NCI-H2196 (cell line): ENCODE measurements at regions not wholly inside any gene's neighbourhood (a gene's known extent, or its start where the extent isn't known, plus 50 kb on each side); places are given as distances from the start of the nearest gene placed in this dataset.

ENCODE experiments used
- DNase-seq: peaks from one replicate; lab custom pipeline; 2025; ENCODE audit not compliant: unreplicated experiment; lab: John Stamatoyannopoulos, UW

DNA sequence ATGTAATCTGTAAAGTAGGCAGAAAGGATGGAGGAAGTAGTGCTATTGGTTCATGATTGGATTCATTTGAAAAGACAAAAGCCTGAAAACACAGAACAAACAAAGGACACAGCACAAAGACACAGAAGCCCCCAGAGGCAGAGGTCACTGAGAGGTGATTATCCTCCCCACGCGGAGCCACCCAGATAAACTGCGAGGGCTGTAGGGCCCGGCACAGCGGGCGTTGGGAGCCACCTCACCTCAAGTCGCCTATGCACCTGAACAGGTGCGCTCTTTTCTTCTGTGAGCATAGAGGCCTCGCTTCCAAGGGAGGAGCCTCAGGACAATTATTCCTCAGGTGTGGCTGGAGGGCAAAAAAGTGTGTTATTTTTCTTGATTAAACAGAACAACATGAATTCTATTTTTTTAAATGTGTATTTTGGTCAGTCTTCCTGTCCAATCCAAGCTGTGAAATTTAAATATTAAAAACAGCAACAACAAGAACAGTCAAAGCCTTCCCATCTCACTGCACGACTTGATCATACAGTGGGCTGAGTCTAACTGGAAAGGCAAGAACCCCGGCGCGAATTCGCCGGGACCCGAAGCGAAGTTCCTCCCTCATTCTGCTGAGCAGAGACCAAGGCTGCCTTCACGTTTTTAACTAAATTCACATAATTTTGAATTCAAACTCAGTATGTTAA, 205.3 kb downstream of the THBS2 start:
- DNase-seq, result no peak

DNA sequence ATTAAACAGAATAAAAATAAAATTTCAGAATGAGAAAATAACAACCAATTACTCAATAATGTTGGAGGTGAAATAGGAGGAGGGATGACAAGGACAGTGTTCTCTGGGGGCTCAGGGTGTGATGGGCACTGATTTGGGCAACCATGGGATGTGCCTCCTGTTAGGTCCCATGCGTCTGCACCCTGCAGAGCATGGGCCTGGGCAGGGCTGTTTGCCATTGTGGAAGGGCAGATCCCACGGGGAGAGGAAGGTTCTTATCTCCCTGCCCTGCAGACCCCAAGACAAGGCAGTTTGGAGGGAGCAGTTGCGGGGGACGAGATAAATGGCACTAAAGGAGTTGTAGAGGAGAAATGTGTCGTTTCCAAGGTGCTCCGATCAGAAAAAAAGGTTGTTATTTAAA, 206.3 kb downstream of the THBS2 start:
- DNase-seq, result no peak

DNA sequence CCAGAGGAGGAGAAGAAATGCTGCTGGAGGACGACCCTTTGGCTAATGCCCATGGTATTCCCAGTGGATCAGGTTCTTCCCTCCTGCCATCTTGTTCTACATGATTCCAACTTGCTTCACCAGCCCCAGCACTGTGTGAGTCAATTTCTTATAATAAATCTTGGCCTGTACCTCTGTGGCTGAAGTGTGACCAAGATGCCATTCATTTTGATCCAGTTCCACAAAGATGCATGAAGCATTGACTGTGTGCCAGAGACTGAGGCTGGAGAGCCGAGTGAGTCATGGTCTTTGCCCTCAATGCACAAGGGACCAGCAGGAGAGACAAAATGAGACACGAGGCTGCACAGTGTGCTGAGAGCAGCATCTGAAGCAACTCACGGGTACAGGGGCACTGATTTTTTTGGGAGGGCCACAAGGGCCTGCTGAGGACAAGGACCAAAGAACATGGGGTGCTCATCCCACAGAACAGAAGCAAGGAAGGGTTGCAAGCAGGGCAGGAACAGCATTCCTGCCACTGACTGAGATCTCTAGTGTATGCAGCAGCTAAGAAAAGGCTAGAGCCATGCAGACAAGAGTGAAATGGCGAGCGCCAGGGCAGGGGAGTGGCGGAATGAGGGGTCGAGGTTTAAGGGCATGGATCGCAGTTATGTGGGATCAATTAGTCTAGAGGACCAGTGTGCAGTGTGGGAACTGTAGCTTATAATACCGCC, 207.0 kb downstream of the THBS2 start:
- no peak for DNase-seq

GRCh38 chr6:169046021-169046420, 207.6 kb downstream of the THBS2 start:
- no peak for DNase-seq

GRCh38 chr6:169045486-169045885, 208.2 kb downstream of the THBS2 start:
- peak; percentile 68 for DNase-seq

GRCh38 chr6:169044381-169045230, 209.0 kb downstream of the THBS2 start:
- DNase-seq, result no peak

DNA sequence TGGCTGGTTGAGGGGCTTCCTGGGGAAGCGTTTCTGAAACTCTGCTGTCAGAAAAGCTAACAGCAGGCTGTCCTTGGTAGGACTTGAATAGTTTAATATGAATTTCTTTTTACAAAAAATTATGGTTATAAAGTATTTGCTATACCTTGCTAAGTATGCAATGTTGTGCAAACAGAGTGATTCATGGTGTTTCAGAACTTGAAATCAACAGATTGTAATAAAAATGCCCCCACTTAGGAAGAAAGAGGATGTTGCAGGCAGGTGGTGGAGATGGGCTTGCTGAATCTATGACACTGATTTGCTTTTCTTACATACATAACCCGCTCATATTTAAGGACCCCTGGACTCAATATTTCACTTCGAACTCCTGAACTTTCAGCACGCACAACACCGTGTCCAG, 211.6 kb downstream of the THBS2 start:
- DNase-seq, result no peak

- no peak for DNase-seq
Measured at GRCh38 chr6:169041078-169041477, 212.6 kb downstream of the THBS2 start.

DNA sequence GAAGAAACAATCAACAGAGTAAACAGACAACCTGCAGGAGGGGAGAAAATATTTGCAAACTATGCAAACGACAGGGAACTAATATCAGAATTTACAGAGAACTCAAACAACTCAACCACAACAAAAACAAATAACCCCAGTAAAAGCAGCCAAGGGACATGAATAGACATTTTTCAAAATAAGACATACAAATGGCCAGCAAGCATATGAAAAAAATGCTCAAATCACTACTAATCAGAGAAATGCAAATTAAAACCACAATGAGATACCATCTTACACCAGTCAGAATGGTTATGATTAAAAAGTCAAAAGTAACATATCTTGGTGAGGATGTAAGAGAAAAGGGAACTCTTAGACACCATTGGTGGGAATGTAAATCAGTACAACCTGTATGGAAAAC, 215.0 kb downstream of the THBS2 start:
- no peak for DNase-seq

- no peak for DNase-seq
Measured at GRCh38 chr6:169035385-169036240, 218.0 kb downstream of the THBS2 start.

DNA sequence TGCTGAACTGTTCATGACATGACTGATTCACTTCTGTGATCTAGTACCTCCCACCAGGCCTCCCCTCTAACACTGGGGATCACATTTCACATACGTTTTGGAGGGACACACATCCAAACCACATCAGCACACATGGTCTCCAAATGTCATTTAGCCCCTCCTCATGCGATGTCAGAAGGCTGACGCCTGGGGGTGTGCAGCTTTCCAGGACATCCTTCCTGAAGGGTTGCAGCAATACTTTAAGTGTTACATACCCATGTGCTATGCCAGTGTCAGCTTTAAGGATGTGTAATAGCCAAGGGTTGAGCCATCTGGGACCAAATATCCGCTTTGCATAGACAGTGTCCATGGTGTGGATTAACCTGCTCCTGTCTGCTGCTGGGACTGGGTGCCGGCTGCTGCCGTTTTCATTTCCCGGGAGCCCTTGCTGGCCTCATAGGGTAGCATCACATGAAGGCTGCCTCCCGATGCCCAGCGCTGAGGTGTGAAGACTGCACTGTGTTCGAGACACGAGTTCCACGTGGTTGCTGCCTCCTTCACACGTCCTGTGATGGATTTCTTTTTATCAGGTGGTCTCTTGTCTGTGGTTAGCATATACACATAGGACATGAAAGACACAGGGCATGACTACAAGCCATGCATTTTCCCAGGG, 219.0 kb downstream of the THBS2 start:
- no peak for DNase-seq

DNA sequence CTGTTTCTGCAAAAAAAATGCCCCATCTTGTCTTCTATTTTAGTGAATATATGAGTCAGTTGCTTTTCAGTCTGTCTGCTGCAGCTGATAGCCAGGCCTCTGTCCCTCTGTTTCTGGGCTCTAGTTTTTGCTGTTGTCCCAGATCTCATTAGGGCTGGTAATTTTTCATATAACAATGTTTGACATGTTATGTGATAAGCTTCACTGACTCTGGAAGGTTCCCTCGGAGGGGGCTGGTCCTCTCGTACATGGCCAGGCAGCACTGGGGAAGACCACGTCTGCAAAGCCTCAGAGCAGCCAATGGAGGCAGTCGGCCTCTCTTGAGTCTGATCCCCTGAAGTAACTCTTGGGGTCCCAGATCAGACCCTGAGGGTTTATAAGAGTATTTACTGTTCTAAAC, 223.8 kb downstream of the THBS2 start:
- no peak for DNase-seq

DNA sequence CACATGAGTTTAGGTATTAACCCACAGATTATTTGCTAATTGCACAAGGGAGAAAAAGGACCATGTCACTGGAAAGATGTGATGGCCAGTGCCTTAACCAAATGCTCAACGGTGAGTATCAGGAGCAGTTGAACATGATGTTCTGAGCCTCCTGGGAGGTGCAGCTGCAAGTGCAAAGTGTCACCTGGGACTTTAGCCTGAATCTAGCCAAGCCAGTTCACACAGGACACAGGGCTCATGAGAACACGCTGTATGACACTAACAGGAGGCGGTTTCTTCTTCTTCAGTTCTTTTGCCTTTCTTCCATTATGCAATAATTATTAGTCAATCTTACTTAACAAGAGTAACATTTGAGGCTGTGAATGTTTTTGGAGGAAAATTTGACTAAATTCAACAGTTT, 225.3 kb downstream of the THBS2 start:
- DNase-seq, result no peak

DNA sequence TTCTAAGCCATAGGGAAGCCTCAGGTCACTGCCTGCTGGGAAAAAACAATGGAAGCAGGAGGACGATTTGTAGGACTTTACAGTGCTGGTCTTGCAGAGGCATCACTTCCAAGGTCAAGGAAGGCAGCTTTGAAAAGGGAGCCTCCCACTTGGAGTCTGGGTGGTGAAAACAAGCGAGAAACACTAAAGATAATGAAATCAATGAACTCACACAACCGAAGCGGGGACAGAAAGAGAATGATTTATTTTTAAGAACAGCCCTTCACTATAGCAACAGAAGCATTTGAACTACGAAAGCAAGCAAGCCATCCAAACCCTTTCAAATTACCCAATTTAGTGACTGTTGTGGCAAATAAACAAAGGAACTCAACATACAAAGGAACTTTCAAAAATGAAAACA, 227.5 kb downstream of the THBS2 start:
- DNase-seq, result no peak

DNA sequence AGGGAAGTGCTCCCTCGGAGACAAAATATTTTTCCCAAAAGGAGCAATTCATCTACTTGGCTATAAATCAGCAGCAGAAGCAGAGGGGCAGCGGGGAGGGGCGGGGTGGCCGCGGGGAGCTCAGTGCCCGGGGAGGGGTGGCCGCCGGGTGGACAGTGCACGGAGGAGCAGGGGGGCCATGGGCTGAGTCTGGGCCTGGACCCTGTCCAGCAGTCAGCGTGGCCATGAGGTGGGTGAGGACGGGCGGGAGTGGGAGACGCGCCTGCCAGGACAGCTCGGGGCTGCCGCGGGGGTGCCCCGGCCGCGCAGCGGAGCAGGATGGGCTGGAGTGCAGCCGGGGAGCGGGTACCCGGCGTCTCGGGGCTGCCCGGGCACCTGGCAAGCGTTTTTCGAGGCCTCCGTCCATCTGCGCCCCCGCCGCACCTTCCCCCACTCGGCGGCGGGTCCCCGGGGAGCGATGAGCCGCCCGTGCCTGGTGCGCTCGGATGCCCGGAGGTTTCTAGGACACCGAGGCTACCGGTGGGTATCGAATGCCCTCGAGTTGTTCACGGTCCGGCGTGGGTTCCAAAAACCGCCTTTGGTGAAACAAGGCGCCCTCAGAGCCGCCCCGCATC, 229.5 kb downstream of the THBS2 start:
- no peak for DNase-seq

DNA sequence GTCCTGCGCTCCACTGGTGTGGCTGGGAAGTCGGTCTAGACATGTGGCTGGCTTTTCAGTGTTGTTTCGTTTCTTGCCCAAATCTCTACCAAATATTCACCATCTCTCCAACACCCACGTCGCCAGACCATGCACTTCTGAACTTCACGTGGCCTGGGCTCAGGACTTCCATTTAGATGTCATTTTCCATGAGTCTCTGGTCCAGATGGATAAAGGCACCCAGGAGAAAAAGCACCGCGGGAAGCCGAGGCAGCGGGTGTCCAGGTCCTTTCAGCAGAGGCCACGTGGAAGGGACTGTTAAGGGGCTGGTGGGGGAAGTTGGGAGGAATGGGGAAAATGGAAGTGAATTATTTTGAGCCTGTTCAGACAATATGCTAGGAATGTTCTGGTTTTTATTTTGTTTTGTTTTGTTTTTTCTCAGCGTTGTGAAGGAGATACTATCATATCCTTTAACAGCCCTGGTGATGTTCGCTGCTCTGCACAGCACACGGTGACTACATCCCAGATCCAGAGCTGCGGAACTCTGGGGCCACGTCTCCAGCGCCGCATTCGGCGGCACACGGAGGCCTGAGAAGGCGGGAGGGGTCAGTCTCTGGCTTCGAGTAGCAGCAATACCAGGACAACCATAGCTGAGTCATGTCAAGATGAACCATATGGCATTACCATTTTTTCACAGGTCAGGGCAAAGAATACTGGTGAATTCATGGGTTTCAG, 230.3 kb downstream of the THBS2 start:
- DNase-seq, result no peak

GRCh38 chr6:169022079-169022478, 231.6 kb downstream of the THBS2 start:
- no peak for DNase-seq

- DNase-seq, result no peak
Measured at GRCh38 chr6:169020821-169021220, 232.8 kb downstream of the THBS2 start.

DNA sequence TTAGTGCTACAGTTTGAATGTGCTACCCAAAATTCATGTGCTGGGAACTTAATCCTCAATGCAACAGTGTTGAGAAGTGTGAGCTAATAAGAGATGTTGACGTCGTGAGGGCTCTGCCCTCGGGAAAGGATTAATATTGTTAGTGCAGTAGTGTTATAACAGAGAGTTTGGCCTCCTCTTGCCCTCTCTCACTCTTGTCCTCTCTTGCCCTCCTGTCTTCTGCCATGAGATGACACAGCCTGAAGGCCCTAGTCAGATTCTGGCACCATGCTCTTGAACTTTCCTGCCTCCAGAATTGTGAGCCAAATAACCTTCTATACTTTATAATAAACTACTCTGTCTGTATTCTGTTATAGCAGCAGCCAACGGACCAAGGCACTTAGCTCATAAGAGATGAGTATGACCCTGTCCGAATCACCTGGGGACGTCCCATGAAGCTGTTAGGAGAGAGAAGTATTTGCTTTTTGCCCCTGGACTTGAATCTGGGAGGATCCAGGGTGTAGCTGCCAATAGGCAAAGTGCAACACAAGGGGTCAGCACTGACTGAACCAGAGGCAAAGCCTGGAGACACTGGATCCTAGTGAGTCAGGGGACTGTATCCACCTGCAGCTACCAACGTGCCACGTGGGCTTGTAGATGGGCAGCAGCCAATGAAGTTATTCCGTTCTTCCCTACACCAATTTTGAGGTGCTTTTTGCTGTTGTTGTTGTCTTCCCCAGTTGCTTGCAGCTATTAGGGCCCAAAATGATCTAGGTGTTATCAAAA, 233.7 kb downstream of the THBS2 start:
- no peak for DNase-seq
